Activated CD4-positive, alpha-beta memory T cell treated with anti-CD3 and anti-CD28 coated beads, Interleukin-2, amount 10 ng/mL, durations not matched to agents 7 days and 5 days (primary cell): ENCODE measurements at regions not wholly inside any gene's neighbourhood (a gene's known extent, or its start where the extent isn't known, plus 50 kb on each side); places are given as distances from the start of the nearest gene placed in this dataset.
"Not testable (repeated sequence)": the region's sequence is repeated elsewhere in the genome, so short reads cannot be mapped to it uniquely, and the experiment has no call there.

ENCODE experiments used
- CTCF ChIA-PET: fragments of 350-600 bp; sonication (Branson Sonifier 250); formaldehyde crosslinking; loops from one replicate; lab custom pipeline; 2021; ENCODE audit warnings: antibody characterized with exemption, inconsistent platforms; lab: Charles Lee
- POLR2A ChIA-PET: fragments of 350-600 bp; sonication (Branson Sonifier 250); formaldehyde crosslinking; loops from one replicate; lab custom pipeline; 2021; ENCODE audit warnings: antibody characterized with exemption; lab: Charles Lee
- DNase-seq: peaks from one replicate; pipeline ENCODE4 v3.0.0-alpha.2; 2020
- H3K27ac Mint-ChIP-seq: one replicate; pipeline ENCODE4 v1.8.0; 2021; ENCODE audit warnings: mild to moderate bottlenecking, mixed read lengths
- H3K27me3 Mint-ChIP-seq: one replicate; pipeline ENCODE4 v1.8.0; 2021; ENCODE audit warnings: mixed read lengths
- H3K36me3 Mint-ChIP-seq: one replicate; pipeline ENCODE4 v1.8.0; 2021; ENCODE audit warnings: low read depth, mixed read lengths
- H3K4me1 Mint-ChIP-seq: one replicate; pipeline ENCODE4 v1.8.0; 2021; ENCODE audit warnings: mixed read lengths
- H3K4me3 Mint-ChIP-seq: one replicate; pipeline ENCODE4 v1.8.0; 2021; ENCODE audit warnings: mild to moderate bottlenecking, mixed read lengths
- H3K9me3 Mint-ChIP-seq: one replicate; pipeline ENCODE4 v1.8.0; 2021; ENCODE audit warnings: mixed read lengths

- H3K36me3 Mint-ChIP-seq, H3K4me1 Mint-ChIP-seq, CTCF ChIA-PET, DNase-seq, POLR2A ChIA-PET, H3K4me3 Mint-ChIP-seq, H3K27ac Mint-ChIP-seq, H3K27me3 Mint-ChIP-seq: not testable (repeated sequence)
- H3K9me3 Mint-ChIP-seq: peaks cover 18% of the 10 kb centered on the region
These were observed 681.8 kb upstream of the TBX3 start for GRCh38 chr12:115365765-115366164.

GRCh38 chr12:115364921-115365320 is 680.9 kb upstream of the TBX3 start:
- no peak for DNase-seq
- Mint-ChIP-seq H3K9me3 (peaks cover 14% of the 10 kb centered on the region), H3K4me1 (no peaks in the 10 kb centered on the region), H3K27ac (no peak overlapping the region), H3K27me3 (no peaks in the 10 kb centered on the region), H3K4me3 (no peak overlapping the region), H3K36me3 (no peaks in the 10 kb centered on the region)
- CTCF ChIA-PET: no interaction called here
- POLR2A ChIA-PET: no interaction called here

DNA sequence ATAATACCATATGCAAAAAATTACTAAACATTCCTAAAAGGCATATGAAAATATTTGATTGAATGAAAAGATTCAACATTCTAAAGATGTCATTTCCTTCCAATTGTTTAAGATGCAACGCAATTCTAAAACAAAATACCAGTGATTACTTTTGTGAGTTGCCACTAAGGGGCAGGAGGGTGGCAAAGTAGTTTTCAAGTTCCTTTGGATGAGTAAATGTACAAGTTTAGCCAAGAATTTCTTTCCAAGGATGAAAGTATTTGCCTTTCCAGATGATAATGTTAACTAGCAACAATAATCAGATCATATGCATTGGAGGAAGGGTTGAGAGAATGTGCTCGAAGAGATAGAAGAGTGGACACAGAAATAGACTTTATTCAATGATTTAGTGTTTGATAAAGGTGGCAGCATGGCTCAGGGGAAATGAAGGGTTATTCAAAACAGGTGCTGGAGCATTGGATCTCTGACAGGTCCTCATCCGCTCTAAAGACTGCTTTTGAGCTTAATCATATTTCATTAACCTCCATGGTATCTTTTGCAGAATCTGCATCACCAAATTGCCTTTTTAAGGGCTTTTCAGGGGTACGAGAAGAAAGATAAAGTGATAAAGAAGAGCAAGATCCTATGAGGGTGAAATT is 678.5 kb upstream of the TBX3 start:
- Mint-ChIP-seq H3K9me3 (peaks cover 10% of the 10 kb centered on the region), H3K4me3 (no peak overlapping the region), H3K27ac (no peak overlapping the region), H3K4me1 (no peaks in the 10 kb centered on the region), H3K27me3 (no peaks in the 10 kb centered on the region), H3K36me3 (no peaks in the 10 kb centered on the region)
- POLR2A ChIA-PET: no interaction called here
- DNase-seq: no peak
- CTCF ChIA-PET: no interaction called here

DNA sequence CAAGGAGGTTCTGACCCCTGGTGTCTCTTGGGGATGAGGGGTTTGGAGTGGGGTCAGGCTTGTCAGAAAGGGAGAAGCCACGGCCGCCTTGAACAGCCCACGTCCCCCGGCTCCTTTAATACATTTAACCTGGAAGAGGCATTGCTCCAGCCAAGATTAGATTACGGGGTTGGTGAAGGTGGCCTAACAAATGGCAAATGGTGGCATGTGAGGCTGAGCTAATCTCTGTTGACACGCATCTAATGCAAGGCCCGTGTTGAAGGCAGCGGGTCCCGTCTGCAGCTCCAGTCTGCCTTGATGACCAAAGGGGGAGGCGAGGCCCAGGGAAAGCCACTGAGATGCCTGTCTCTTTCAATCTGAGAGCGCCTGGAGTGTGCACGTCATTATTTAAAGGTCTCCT is 673.7 kb upstream of the TBX3 start:
- ChIA-PET POLR2A (no interaction called here), CTCF (no interaction called here)
- no peaks in the 10 kb centered on the region for H3K36me3 Mint-ChIP-seq
- H3K9me3 Mint-ChIP-seq: peaks cover 11% of the 10 kb centered on the region
- peaks cover 4% of the 10 kb centered on the region for H3K4me1 Mint-ChIP-seq
- DNase-seq: no peak
- no peaks in the 10 kb centered on the region for H3K27me3 Mint-ChIP-seq
- H3K4me3 Mint-ChIP-seq: no peak overlapping the region
- no peak overlapping the region for H3K27ac Mint-ChIP-seq

GRCh38 chr12:115355301-115355700 is 671.3 kb upstream of the TBX3 start:
- no peak for DNase-seq
- H3K4me1 Mint-ChIP-seq: peaks cover 4% of the 10 kb centered on the region
- no peaks in the 10 kb centered on the region for H3K27me3 Mint-ChIP-seq
- H3K27ac Mint-ChIP-seq: no peak overlapping the region
- peaks cover 11% of the 10 kb centered on the region for H3K9me3 Mint-ChIP-seq
- POLR2A ChIA-PET: no interaction called here
- no peaks in the 10 kb centered on the region for H3K36me3 Mint-ChIP-seq
- H3K4me3 Mint-ChIP-seq: no peak overlapping the region
- CTCF ChIA-PET: no interaction called here

GRCh38 chr12:115354007-115354890 is 670.3 kb upstream of the TBX3 start:
- Mint-ChIP-seq H3K4me1 (peaks cover 4% of the 10 kb centered on the region), H3K27me3 (no peaks in the 10 kb centered on the region), H3K9me3 (peaks cover 11% of the 10 kb centered on the region), H3K36me3 (no peaks in the 10 kb centered on the region), H3K27ac (peak overlapping the region; percentile 61), H3K4me3 (peak overlapping the region; percentile 51)
- no peak for DNase-seq
- CTCF ChIA-PET: no interaction called here
- POLR2A ChIA-PET: no interaction called here

GRCh38 chr12:115353467-115353866 is 669.5 kb upstream of the TBX3 start:
- H3K4me1 Mint-ChIP-seq: peaks cover 4% of the 10 kb centered on the region
- H3K36me3 Mint-ChIP-seq: no peaks in the 10 kb centered on the region
- no peaks in the 10 kb centered on the region for H3K27me3 Mint-ChIP-seq
- no peak overlapping the region for H3K27ac Mint-ChIP-seq
- CTCF ChIA-PET: no interaction called here
- peaks cover 11% of the 10 kb centered on the region for H3K9me3 Mint-ChIP-seq
- POLR2A ChIA-PET: no interaction called here
- no peak overlapping the region for H3K4me3 Mint-ChIP-seq
- no peak for DNase-seq

DNA sequence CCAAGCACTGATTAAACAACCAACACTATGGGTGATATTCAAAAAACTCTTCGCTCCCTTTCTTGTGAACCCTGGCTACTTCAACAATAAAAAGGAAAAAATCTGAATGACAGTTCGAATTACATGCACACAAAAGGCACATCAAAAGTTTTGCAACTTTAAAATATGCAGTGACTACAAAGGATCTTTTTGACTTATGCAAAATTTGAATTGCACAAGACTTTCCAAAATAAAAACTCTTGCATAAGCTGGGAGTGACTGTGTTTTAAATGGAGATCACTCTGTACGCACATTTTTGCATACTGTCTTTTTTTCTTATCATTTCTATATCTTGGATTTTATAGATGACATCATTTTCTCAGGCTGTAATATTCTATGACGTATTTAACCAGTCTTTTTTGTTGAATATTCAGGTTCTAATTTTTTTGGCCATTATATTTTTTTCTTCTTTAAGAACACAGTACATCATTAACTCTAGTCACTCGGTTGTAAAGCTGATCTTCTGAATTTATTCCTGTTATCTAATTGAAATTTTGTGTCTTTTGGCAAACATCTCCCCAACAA is 667.6 kb upstream of the TBX3 start:
- CTCF ChIA-PET: no interaction called here
- H3K27me3 Mint-ChIP-seq: no peaks in the 10 kb centered on the region
- POLR2A ChIA-PET: no interaction called here
- no peaks in the 10 kb centered on the region for H3K36me3 Mint-ChIP-seq
- H3K9me3 Mint-ChIP-seq: peaks cover 11% of the 10 kb centered on the region
- no peak for DNase-seq
- H3K4me1 Mint-ChIP-seq: peaks cover 4% of the 10 kb centered on the region
- H3K27ac Mint-ChIP-seq: no peak overlapping the region
- H3K4me3 Mint-ChIP-seq: no peak overlapping the region

GRCh38 chr12:115349711-115350110 is 665.7 kb upstream of the TBX3 start:
- no peaks in the 10 kb centered on the region for H3K36me3 Mint-ChIP-seq
- peaks cover 4% of the 10 kb centered on the region for H3K9me3 Mint-ChIP-seq
- no peaks in the 10 kb centered on the region for H3K27me3 Mint-ChIP-seq
- DNase-seq: no peak
- H3K4me1 Mint-ChIP-seq: peaks cover 3% of the 10 kb centered on the region
- no peak overlapping the region for H3K4me3 Mint-ChIP-seq
- ChIA-PET POLR2A (no interaction called here), CTCF (no interaction called here)
- H3K27ac Mint-ChIP-seq: no peak overlapping the region

DNA sequence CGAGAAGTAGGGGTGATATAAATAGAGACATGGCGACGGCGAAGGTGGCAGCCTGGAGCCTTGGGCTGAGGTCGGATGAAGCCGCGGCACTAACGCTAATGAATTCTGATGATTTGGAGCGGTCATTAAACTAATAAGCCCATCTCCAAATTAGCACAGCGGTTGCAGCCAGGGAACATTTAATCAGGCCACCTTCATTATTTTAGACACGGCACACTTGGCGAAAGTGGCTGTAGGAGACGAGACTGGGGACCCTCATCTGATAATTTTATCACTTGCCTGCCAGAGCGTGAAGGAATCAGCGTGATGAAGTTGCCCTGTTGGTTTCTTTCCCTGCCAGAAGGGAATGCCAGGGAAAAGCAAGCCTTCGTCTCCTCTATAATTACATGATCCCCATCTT is 664.3 kb upstream of the TBX3 start:
- no peak for DNase-seq
- POLR2A ChIA-PET: no interaction called here
- H3K36me3 Mint-ChIP-seq: no peaks in the 10 kb centered on the region
- no peaks in the 10 kb centered on the region for H3K27me3 Mint-ChIP-seq
- H3K4me3 Mint-ChIP-seq: no peak overlapping the region
- no peaks in the 10 kb centered on the region for H3K4me1 Mint-ChIP-seq
- CTCF ChIA-PET: no interaction called here
- H3K27ac Mint-ChIP-seq: no peak overlapping the region
- peaks cover 3% of the 10 kb centered on the region for H3K9me3 Mint-ChIP-seq

DNA sequence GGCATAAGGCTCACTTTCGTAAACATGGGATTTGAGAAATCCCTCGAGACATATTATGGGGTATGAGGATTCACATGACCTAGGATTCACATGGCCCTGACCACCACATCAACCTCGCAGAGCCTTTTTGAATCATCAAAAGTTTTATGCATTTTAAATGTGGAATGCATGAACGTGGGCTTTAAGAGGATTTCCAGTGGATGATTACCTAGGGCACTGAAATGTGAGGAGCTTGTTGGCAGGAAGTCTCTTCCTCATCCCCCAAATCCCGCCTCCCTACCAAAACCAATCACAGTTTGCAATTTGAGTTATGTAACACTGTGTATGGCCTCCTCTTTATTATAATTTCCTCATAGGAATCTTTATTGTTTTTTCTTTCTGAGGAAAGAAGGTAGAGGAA is 659.6 kb upstream of the TBX3 start:
- Mint-ChIP-seq H3K9me3 (peaks cover 8% of the 10 kb centered on the region), H3K27ac (no peak overlapping the region), H3K36me3 (no peaks in the 10 kb centered on the region), H3K27me3 (no peaks in the 10 kb centered on the region), H3K4me1 (no peaks in the 10 kb centered on the region), H3K4me3 (no peak overlapping the region)
- ChIA-PET POLR2A (no interaction called here), CTCF (no interaction called here)
- no peak for DNase-seq

- Mint-ChIP-seq H3K9me3 (peaks cover 8% of the 10 kb centered on the region), H3K27ac (no peak overlapping the region), H3K27me3 (no peaks in the 10 kb centered on the region), H3K4me3 (no peak overlapping the region), H3K36me3 (no peaks in the 10 kb centered on the region), H3K4me1 (no peaks in the 10 kb centered on the region)
- CTCF ChIA-PET: no interaction called here
- DNase-seq: no peak
- POLR2A ChIA-PET: no interaction called here
These were observed 659.0 kb upstream of the TBX3 start for GRCh38 chr12:115343008-115343407.

- CTCF ChIA-PET: no interaction called here
- no peak overlapping the region for H3K4me3 Mint-ChIP-seq
- no peaks in the 10 kb centered on the region for H3K27me3 Mint-ChIP-seq
- peaks cover 10% of the 10 kb centered on the region for H3K9me3 Mint-ChIP-seq
- no peak for DNase-seq
- no peaks in the 10 kb centered on the region for H3K36me3 Mint-ChIP-seq
- no peaks in the 10 kb centered on the region for H3K4me1 Mint-ChIP-seq
- no peak overlapping the region for H3K27ac Mint-ChIP-seq
- POLR2A ChIA-PET: no interaction called here
These were observed 657.5 kb upstream of the TBX3 start for GRCh38 chr12:115341442-115341841.
